ENCODE measurements at regions not wholly inside any gene's neighbourhood (a gene's known extent, or its start where the extent isn't known, plus 50 kb on each side); places are given as distances from the start of the nearest gene placed in this dataset.

DNA sequence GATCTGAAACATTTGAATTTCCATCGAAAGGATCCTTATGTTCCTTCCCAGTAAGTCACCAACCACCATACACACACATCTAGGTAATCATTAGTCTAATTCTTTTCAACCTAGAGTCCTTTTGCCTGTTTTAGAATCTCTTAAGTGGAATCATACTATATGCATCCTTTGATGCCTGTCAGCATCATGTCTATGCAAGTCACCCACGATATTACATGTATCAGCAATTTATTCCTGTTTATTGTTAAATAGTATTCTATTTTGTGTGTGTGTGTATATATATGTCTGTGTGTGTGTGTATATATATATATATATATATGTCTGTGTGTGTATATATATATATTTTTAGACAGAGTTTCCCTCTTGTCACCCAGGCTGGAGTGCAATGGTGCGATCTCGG lies 78.9 kb upstream of the RPH3AL start:
- peak; percentile 61 for TF ChIP-seq MAFK (IDR thresholded peaks at IDR 0.05; ENCODE audit: partially characterized antibody)
- TF ChIP-seq, protein P1, sequence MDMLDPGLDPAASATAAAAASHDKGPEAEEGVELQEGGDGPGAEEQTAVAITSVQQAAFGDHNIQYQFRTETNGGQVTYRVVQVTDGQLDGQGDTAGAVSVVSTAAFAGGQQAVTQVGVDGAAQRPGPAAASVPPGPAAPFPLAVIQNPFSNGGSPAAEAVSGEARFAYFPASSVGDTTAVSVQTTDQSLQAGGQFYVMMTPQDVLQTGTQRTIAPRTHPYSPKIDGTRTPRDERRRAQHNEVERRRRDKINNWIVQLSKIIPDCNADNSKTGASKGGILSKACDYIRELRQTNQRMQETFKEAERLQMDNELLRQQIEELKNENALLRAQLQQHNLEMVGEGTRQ (IDR thresholded peaks at IDR 0.05), result no peak
- H3K27ac ChIP-seq, result no peak overlapping the region
- CTCF ChIA-PET, result interaction anchor here (1.4 to 4.3 kb wide), 4 partner anchors 10 to 269 kb away, joined by 5 to 16 read pairs (median 11); no protein-coding TSS in a partner anchor
- no peak overlapping the region for H3K4me3 ChIP-seq
- ATAC-seq (no peak), FAIRE-seq (no peak), DNase-seq (ENCODE audit: low read depth in 1 of 2, low spot score in 1 of 2) (no peak)
- POLR2A ChIA-PET, result no interaction called here
- H3K4me2 ChIP-seq, result no peak overlapping the region
- H3K9me3 ChIP-seq, result peaks cover 40% of the 10 kb centered on the region
- WGBS (ENCODE audit: missing lambda C conversion rate), result 67% methylated on average over 4 of the region's 4 CpGs
- no peaks in the 10 kb centered on the region for H3K4me1 ChIP-seq

- TF ChIP-seq BHLHE40 (IDR thresholded peaks at IDR 0.05; ENCODE audit: low read depth, low read length) (no peak), POLR2AphosphoS2 (conservative IDR thresholded peaks at IDR 0.05; ENCODE audit: low read length) (no peak), RAD21 (conservative IDR thresholded peaks at IDR 0.05 in 1 of 2, IDR thresholded peaks at IDR 0.05 in 1 of 2) (no peak), ZSCAN20 (CRISPR knock-in tag; IDR thresholded peaks at IDR 0.05) (no peak), GATA3 (IDR thresholded peaks at IDR 0.05; ENCODE audit: borderline replicate concordance) (no peak), CHD4 (IDR thresholded peaks at IDR 0.05; ENCODE audit: borderline replicate concordance) (no peak), ZNF302 (CRISPR knock-in tag; IDR thresholded peaks at IDR 0.05) (no peak), CTCF (IDR thresholded peaks at IDR 0.05) (no peak), EHF (CRISPR knock-in tag; IDR thresholded peaks at IDR 0.05) (no peak)
- TF ChIP-seq, protein P2, sequence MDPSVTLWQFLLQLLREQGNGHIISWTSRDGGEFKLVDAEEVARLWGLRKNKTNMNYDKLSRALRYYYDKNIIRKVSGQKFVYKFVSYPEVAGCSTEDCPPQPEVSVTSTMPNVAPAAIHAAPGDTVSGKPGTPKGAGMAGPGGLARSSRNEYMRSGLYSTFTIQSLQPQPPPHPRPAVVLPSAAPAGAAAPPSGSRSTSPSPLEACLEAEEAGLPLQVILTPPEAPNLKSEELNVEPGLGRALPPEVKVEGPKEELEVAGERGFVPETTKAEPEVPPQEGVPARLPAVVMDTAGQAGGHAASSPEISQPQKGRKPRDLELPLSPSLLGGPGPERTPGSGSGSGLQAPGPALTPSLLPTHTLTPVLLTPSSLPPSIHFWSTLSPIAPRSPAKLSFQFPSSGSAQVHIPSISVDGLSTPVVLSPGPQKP (IDR thresholded peaks at IDR 0.05; ENCODE audit: low read depth, low read length), result no peak
- ChIA-PET CTCF (interaction anchor here (10.5 kb wide), 1 partner anchor 18 kb away, joined by 88 read pairs; a partner anchor contains a TSS), POLR2A (no interaction called here)
- Histone ChIP-seq H3K4me3 (no peak overlapping the region), H3K9me3 (peaks cover 29% of the 10 kb centered on the region), H3K27ac (no peak overlapping the region), H3K4me2 (no peak overlapping the region), H3K4me1 (no peaks in the 10 kb centered on the region)
- DNase-seq (ENCODE audit: low read depth in 1 of 2, low spot score in 1 of 2), result no peak
- no peak for FAIRE-seq
- no peak for ATAC-seq
- 40% methylated on average over 8 of the region's 8 CpGs for WGBS (ENCODE audit: missing lambda C conversion rate)
Observed at GRCh38 chr17:429589-429988, 77.0 kb upstream of the RPH3AL start.

- H3K9me3 ChIP-seq, result peaks cover 28% of the 10 kb centered on the region
- no peak overlapping the region for H3K4me3 ChIP-seq
- ATAC-seq, result no peak
- FAIRE-seq, result no peak
- H3K4me2 ChIP-seq, result no peak overlapping the region
- TF ChIP-seq KDM5A (IDR thresholded peaks at IDR 0.05), result peak; percentile 31; the same call in 1 of the 2 replicates
- peak; percentile 26; the same call in 1 of the 2 replicates for TF ChIP-seq NFE2L2 (conservative IDR thresholded peaks at IDR 0.05; ENCODE audit: low read length)
- TF ChIP-seq MAFK (IDR thresholded peaks at IDR 0.05; ENCODE audit: partially characterized antibody), result peak; percentile 81
- no peak for TF ChIP-seq TP53 (CRISPR knock-in tag; IDR thresholded peaks at IDR 0.05)
- 90% methylated on average over 3 of the region's 3 CpGs for WGBS (ENCODE audit: missing lambda C conversion rate)
- no peak for DNase-seq (ENCODE audit: low read depth in 1 of 2, low spot score in 1 of 2)
- no peak overlapping the region for H3K27ac ChIP-seq
- ChIA-PET CTCF (interaction anchor here (3.1 to 10.5 kb wide), 2 partner anchors 13 to 17 kb away, joined by 9 to 88 read pairs; a partner anchor contains a TSS), POLR2A (no interaction called here)
- H3K4me1 ChIP-seq, result no peaks in the 10 kb centered on the region
Observed at GRCh38 chr17:428414-428813, 75.8 kb upstream of the RPH3AL start.

- ChIA-PET POLR2A (no interaction called here), CTCF (interaction anchor here (1.7 to 10.5 kb wide), 3 partner anchors 12 to 553 kb away, joined by 4 to 88 read pairs (median 9); a partner anchor contains a TSS)
- H3K9me3 ChIP-seq, result peaks cover 28% of the 10 kb centered on the region
- H3K4me2 ChIP-seq, result no peak overlapping the region
- ATAC-seq, result no peak
- H3K4me1 ChIP-seq, result no peaks in the 10 kb centered on the region
- TF ChIP-seq RAD21 (conservative IDR thresholded peaks at IDR 0.05 in 1 of 2, IDR thresholded peaks at IDR 0.05 in 1 of 2) (no peak), FOSL2 (IDR thresholded peaks at IDR 0.05) (no peak), FOSL2 (CRISPR knock-in tag; IDR thresholded peaks at IDR 0.05) (no peak)
- H3K4me3 ChIP-seq, result no peak overlapping the region
- whole genome bisulfite sequencing (ENCODE audit: missing lambda C conversion rate), result 57% methylated on average over 3 of the region's 3 CpGs
- H3K27ac ChIP-seq, result no peak overlapping the region
- no peak for FAIRE-seq
- no peak for DNase-seq (ENCODE audit: low read depth in 1 of 2, low spot score in 1 of 2)
Observed at GRCh38 chr17:427891-428290, 75.3 kb upstream of the RPH3AL start.
